ENCODE measurements at regions not wholly inside any gene's neighbourhood (a gene's known extent, or its start where the extent isn't known, plus 50 kb on each side); places are given as distances from the start of the nearest gene placed in this dataset.

- intact Hi-C loops (cut with micrococcal nuclease; ENCODE audit: unreplicated experiment) = no loop called here
- Histone ChIP-seq H3K4me1 (ENCODE audit: insufficient read depth, low read length, poor library complexity, severe bottlenecking) (peaks cover 15% of the 10 kb centered on the region), H3K27ac (ENCODE audit: low read depth, low read length, poor library complexity, severe bottlenecking) (no peak overlapping the region), H3K27me3 (replicated peaks; ENCODE audit: insufficient read depth, low read depth, low read length, poor library complexity) (no peaks in the 10 kb centered on the region), H3K9me3 (ENCODE audit: low read depth, low read length, poor library complexity, severe bottlenecking) (no peaks in the 10 kb centered on the region), H3K4me3 (ENCODE audit: low read depth, low read length, poor library complexity, severe bottlenecking) (no peak overlapping the region), H3K36me3 (ENCODE audit: insufficient read depth, low read length, poor library complexity, severe bottlenecking) (no peaks in the 10 kb centered on the region)
- ChIA-PET POLR2A (ENCODE audit: low non-redundant PET) (no interaction called here), CTCF (no interaction called here)
- BruUV-seq (replicated peaks) = no TSS peak
- no peak for DNase-seq (ENCODE audit: low spot score)
- TF ChIP-seq, protein P1, sequence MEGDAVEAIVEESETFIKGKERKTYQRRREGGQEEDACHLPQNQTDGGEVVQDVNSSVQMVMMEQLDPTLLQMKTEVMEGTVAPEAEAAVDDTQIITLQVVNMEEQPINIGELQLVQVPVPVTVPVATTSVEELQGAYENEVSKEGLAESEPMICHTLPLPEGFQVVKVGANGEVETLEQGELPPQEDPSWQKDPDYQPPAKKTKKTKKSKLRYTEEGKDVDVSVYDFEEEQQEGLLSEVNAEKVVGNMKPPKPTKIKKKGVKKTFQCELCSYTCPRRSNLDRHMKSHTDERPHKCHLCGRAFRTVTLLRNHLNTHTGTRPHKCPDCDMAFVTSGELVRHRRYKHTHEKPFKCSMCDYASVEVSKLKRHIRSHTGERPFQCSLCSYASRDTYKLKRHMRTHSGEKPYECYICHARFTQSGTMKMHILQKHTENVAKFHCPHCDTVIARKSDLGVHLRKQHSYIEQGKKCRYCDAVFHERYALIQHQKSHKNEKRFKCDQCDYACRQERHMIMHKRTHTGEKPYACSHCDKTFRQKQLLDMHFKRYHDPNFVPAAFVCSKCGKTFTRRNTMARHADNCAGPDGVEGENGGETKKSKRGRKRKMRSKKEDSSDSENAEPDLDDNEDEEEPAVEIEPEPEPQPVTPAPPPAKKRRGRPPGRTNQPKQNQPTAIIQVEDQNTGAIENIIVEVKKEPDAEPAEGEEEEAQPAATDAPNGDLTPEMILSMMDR (conservative IDR thresholded peaks at IDR 0.05; ENCODE audit: low read depth, low read length) = no peak
- TF ChIP-seq EZH2 (IDR thresholded peaks at IDR 0.05; ENCODE audit: borderline replicate concordance, low read depth, low read length, poor library complexity, severe bottlenecking) = no peak
These were observed 170.9 kb downstream of the MIAT start for GRCh38 chr22:26828311-26828710.

GRCh38 chr22:26830837-26831236, 173.4 kb downstream of the MIAT start:
- BruUV-seq (replicated peaks) = no TSS peak
- peak overlapping the region; percentile 17 for H3K27ac ChIP-seq (ENCODE audit: low read depth, low read length, poor library complexity, severe bottlenecking)
- ChIA-PET CTCF (no interaction called here), POLR2A (ENCODE audit: low non-redundant PET) (no interaction called here)
- intact Hi-C loops (cut with micrococcal nuclease; ENCODE audit: unreplicated experiment) = no loop called here
- H3K36me3 ChIP-seq (ENCODE audit: insufficient read depth, low read length, poor library complexity, severe bottlenecking) = no peaks in the 10 kb centered on the region
- no peak for DNase-seq (ENCODE audit: low spot score)
- no peak for TF ChIP-seq EZH2 (IDR thresholded peaks at IDR 0.05; ENCODE audit: borderline replicate concordance, low read depth, low read length, poor library complexity, severe bottlenecking)
- TF ChIP-seq, protein P1 (conservative IDR thresholded peaks at IDR 0.05; ENCODE audit: low read depth, low read length) = no peak
- H3K9me3 ChIP-seq (ENCODE audit: low read depth, low read length, poor library complexity, severe bottlenecking) = no peaks in the 10 kb centered on the region
- H3K4me1 ChIP-seq (ENCODE audit: insufficient read depth, low read length, poor library complexity, severe bottlenecking) = peaks cover 15% of the 10 kb centered on the region
- no peaks in the 10 kb centered on the region for H3K27me3 ChIP-seq (replicated peaks; ENCODE audit: insufficient read depth, low read depth, low read length, poor library complexity)
- no peak overlapping the region for H3K4me3 ChIP-seq (ENCODE audit: low read depth, low read length, poor library complexity, severe bottlenecking)

- Histone ChIP-seq H3K36me3 (ENCODE audit: insufficient read depth, low read length, poor library complexity, severe bottlenecking) (no peaks in the 10 kb centered on the region), H3K27ac (ENCODE audit: low read depth, low read length, poor library complexity, severe bottlenecking) (no peak overlapping the region), H3K9me3 (ENCODE audit: low read depth, low read length, poor library complexity, severe bottlenecking) (no peaks in the 10 kb centered on the region), H3K27me3 (replicated peaks; ENCODE audit: insufficient read depth, low read depth, low read length, poor library complexity) (no peaks in the 10 kb centered on the region), H3K4me1 (ENCODE audit: insufficient read depth, low read length, poor library complexity, severe bottlenecking) (peaks cover 14% of the 10 kb centered on the region), H3K4me3 (ENCODE audit: low read depth, low read length, poor library complexity, severe bottlenecking) (no peak overlapping the region)
- no peak for DNase-seq (ENCODE audit: low spot score)
- TF ChIP-seq, protein P1 (conservative IDR thresholded peaks at IDR 0.05; ENCODE audit: low read depth, low read length) = no peak
- TF ChIP-seq EZH2 (IDR thresholded peaks at IDR 0.05; ENCODE audit: borderline replicate concordance, low read depth, low read length, poor library complexity, severe bottlenecking) = no peak
- intact Hi-C loops (cut with micrococcal nuclease; ENCODE audit: unreplicated experiment) = no loop called here
- BruUV-seq (replicated peaks) = no TSS peak
- CTCF ChIA-PET = no interaction called here
- POLR2A ChIA-PET (ENCODE audit: low non-redundant PET) = no interaction called here
These were observed 177.6 kb downstream of the MIAT start for GRCh38 chr22:26835023-26835422.

Measured in A673 (cell line).